Pancreas (tissue), 10 donors: ENCODE measurements at regions not wholly inside any gene's neighbourhood (a gene's known extent, or its start where the extent isn't known, plus 50 kb on each side); places are given as distances from the start of the nearest gene placed in this dataset.
A peak's percentile ranks its signal among the peaks of the same experiment; 100 is the strongest.

ENCODE experiments used
- ATAC-seq, 4 donors: fragments of 200-7000 bp; cut with Tn5 transposase; one replicate each; pipeline versions ENCODE4 v1.8.0 to v1.9.1; 2020; ENCODE audit warnings: mild to moderate bottlenecking in 4 of 4, moderate library complexity in 4 of 4
- DNase-seq, 6 donors: peaks; one replicate each; pipeline ENCODE4 v3.0.0-alpha.2; 2020
- FAIRE-seq: peaks from 2 replicates; lab custom pipeline; 2012; peaks lifted over from hg19 to GRCh38; lab: Jason Lieb, UNC
- H3K27ac ChIP-seq, 4 donors: fragments of 200-600 bp; sonication (generic); 1 replicate in 3 of 4; 2 replicates in 1 of 4; pipeline versions ENCODE4 v1.5.0 to v1.8.0; 2020
- H3K27me3 ChIP-seq, 4 donors: fragments of 200-600 bp; one replicate each; pipeline ENCODE4 v1.8.0; 2021
- H3K36me3 ChIP-seq, 3 donors: fragments of 200-600 bp; sonication (generic) in 1 of 3; one replicate each; pipeline versions ENCODE4 v1.5.0 to v1.8.0; 2020 to 2021
- H3K4me1 ChIP-seq, 3 donors: fragments of 200-600 bp; one replicate each; pipeline ENCODE4 v1.8.0; 2021
- H3K4me3 ChIP-seq, 4 donors: fragments of 200-600 bp; sonication (generic) in 2 of 4; one replicate each; pipeline versions ENCODE4 v1.5.0 to v1.8.0; 2020 to 2021
- H3K9me3 ChIP-seq, 4 donors: fragments of 200-600 bp; one replicate each; pipeline ENCODE4 v1.8.0; 2021
- WGBS, 2 donors: extraction: QIAGEN DNeasy Blood & Tissue Kit; methylation state at CpG; one replicate each; pipeline ENCODE4 v1.1.7; 2013; 5-methylcytosine and 5-hydroxymethylcytosine counted together
- intact Hi-C, 3 donors: fragments of 100-400 bp; cut with DNase I; formaldehyde crosslinking; loops; one replicate each; pipeline versions ENCODE4 v1.11.1 to v1.14.2; 2022
- TF ChIP-seq, protein P1 (sequence below), 4 donors: fragments of 200-600 bp; sonication (generic) in 3 of 4; IDR thresholded peaks; one replicate each; pipeline versions ENCODE4 v1.5.0 to v1.8.0; 2021; ENCODE audit warnings: antibody characterized with exemption in 4 of 4
- donor health status: healthy with polysubstance abuse.
- donor health status: DM: no; HTN: no; CAD: no; lungs with moderate emphysema.
- donor health status: DM: no; HTN: no; CAD: no.
- donor health status: control.
- donor health status: control.
- donor health status: Bipolar disorder and iron deficiency.
- donor health status: DM: yes; HTN: yes; CAD: no.
- donor health status: DM: no; HTN: no; CAD: no.
- donor health status: DM: no; HTN: no; CAD: no.
- donor health status: DM: yes; HTN: yes; CAD: no.

GRCh38 chr12:77334806-77335205 lies 269.4 kb upstream of the E2F7 start:
- no peak overlapping the region for H3K4me3 ChIP-seq
- no peaks in the 10 kb centered on the region for H3K36me3 ChIP-seq
- intact Hi-C loops = no loop called here
- H3K27me3 ChIP-seq = no peaks in the 10 kb centered on the region
- no peaks in the 10 kb centered on the region for H3K4me1 ChIP-seq
- no peak for FAIRE-seq
- WGBS, 2 donors = 84 to 93% methylated on average over 2 of the region's 2 CpGs
- H3K27ac ChIP-seq = no peak overlapping the region
- H3K9me3 ChIP-seq = no peaks in the 10 kb centered on the region
- ATAC-seq = no peak
- DNase-seq = no peak
- TF ChIP-seq, protein P1, sequence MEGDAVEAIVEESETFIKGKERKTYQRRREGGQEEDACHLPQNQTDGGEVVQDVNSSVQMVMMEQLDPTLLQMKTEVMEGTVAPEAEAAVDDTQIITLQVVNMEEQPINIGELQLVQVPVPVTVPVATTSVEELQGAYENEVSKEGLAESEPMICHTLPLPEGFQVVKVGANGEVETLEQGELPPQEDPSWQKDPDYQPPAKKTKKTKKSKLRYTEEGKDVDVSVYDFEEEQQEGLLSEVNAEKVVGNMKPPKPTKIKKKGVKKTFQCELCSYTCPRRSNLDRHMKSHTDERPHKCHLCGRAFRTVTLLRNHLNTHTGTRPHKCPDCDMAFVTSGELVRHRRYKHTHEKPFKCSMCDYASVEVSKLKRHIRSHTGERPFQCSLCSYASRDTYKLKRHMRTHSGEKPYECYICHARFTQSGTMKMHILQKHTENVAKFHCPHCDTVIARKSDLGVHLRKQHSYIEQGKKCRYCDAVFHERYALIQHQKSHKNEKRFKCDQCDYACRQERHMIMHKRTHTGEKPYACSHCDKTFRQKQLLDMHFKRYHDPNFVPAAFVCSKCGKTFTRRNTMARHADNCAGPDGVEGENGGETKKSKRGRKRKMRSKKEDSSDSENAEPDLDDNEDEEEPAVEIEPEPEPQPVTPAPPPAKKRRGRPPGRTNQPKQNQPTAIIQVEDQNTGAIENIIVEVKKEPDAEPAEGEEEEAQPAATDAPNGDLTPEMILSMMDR (IDR thresholded peaks at IDR 0.05) = no peak

DNA sequence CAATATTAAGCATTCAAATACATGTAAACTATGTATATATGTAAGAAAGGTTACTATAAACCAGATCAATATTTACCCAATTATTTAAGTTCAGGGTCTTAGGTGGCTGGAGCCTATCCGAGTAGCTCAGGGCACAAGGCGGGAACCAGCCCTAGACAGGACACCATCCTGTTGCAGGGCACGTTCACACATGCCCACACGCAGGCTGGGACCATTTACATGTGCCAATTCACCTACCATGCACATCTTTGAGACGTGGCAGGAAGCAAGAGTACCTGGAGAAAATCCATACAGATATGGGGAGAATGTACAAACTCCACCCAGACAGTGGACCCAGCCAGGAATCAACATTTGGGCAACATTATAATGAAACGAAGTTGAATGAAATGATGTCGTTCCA lies 263.0 kb upstream of the E2F7 start:
- FAIRE-seq = no peak
- no peak for ATAC-seq

GRCh38 chr12:77325511-77326236 lies 260.3 kb upstream of the E2F7 start:
- Histone ChIP-seq H3K4me1 (peaks cover 0 to 7% (median 2%) of the 10 kb centered on the region in 3 donors), H3K4me3 (peak overlapping the region in 2 of 4 donors; percentile 50 to 63), H3K9me3 (no peaks in the 10 kb centered on the region), H3K27me3 (peaks cover 0 to 4% (median 0%) of the 10 kb centered on the region in 4 donors), H3K27ac (no peak overlapping the region), H3K36me3 (no peaks in the 10 kb centered on the region)
- TF ChIP-seq, protein P1 (IDR thresholded peaks at IDR 0.05) = no peak
- DNase-seq = peak in 3 of 6 donors; percentile 9 to 72 (median 57)
- no peak for FAIRE-seq
- WGBS, 2 donors = 6 to 10% methylated on average over 29 to 30 of the region's 30 CpGs
- peak; percentile 16 to 31 (median 26) for ATAC-seq
- intact Hi-C loops = no loop called here

More for the DNA sequence above, 263.0 kb upstream of the E2F7 start:
- Histone ChIP-seq H3K27me3 (peaks cover 0 to 4% (median 0%) of the 10 kb centered on the region in 4 donors), H3K9me3 (no peaks in the 10 kb centered on the region), H3K4me3 (no peak overlapping the region), H3K27ac (no peak overlapping the region), H3K4me1 (peaks cover 0 to 7% (median 2%) of the 10 kb centered on the region in 3 donors), H3K36me3 (no peaks in the 10 kb centered on the region)
- intact Hi-C loops = no loop called here
- 68 to 84% methylated on average over 7 of the region's 7 CpGs for WGBS, 2 donors
- TF ChIP-seq, protein P1 (IDR thresholded peaks at IDR 0.05) = no peak
- no peak for DNase-seq

- DNase-seq (peak; percentile 36 to 91 (median 61)), ATAC-seq (peak; percentile 98 to 99 (median 98)), FAIRE-seq (no peak)
- Histone ChIP-seq H3K27me3 (peaks cover 0 to 4% (median 0%) of the 10 kb centered on the region in 4 donors), H3K27ac (no peak overlapping the region), H3K9me3 (no peaks in the 10 kb centered on the region), H3K4me3 (peak overlapping the region; percentile 24 to 63 (median 40)), H3K36me3 (no peaks in the 10 kb centered on the region), H3K4me1 (peaks cover 0 to 7% (median 2%) of the 10 kb centered on the region in 3 donors)
- TF ChIP-seq, protein P1 (IDR thresholded peaks at IDR 0.05) = peak in 1 of 4 donors; percentile 22
- intact Hi-C loops = no loop called here
- 1% methylated on average over 54 to 64 of the region's 64 CpGs for WGBS, 2 donors
These were observed 259.5 kb upstream of the E2F7 start for GRCh38 chr12:77324763-77325468.
